HG02610 (cell line): ENCODE measurements at regions not wholly inside any gene's neighbourhood (a gene's known extent, or its start where the extent isn't known, plus 50 kb on each side); places are given as distances from the start of the nearest gene placed in this dataset.

Source experiments
- ATAC-seq: cut with Tn5 transposase; IDR thresholded peaks from one replicate; pipeline ENCODE4 v1.9.1; 2021; ENCODE audit warnings: mild to moderate bottlenecking, moderate library complexity; ENCODE audit not compliant: unreplicated experiment

DNA sequence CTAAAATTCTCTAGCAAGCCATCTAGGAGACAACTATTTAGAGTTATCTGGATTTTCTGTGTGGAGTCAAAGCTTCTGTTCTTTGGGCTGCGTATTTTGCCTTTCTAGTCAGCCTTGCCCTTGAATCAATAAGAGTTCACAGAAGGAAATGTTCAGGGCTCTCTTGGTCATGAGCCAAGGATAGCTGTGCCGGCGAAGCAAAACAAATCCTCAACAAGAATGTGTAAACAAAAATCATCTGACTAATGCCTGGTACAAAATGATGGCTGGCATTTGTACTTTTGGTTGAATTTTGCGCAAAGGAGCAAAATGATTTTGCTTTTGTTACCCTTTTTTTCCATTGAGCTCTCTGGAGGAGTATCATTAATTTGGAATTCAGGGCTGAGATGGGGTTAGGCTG is 171.1 kb downstream of the DACT1 start:
- no peak for ATAC-seq

DNA sequence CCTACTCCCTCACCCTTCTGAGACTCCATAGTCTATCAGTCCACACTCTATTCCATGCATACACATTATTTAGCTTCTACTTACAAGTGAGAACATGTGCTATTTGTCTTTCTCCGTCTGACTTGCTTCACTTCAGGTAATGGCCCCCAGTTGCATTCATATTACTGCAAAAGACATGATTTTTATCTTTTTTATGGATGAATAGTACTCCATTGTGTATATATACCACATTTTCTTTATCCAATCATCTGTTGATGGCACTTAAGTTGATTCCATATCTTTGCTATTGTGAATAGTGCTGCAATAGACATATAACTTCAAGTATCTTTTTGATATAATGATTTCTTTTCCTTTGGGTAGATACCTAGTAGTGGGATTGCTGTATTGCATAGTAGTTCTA is 171.8 kb downstream of the DACT1 start:
- ATAC-seq = no peak

DNA sequence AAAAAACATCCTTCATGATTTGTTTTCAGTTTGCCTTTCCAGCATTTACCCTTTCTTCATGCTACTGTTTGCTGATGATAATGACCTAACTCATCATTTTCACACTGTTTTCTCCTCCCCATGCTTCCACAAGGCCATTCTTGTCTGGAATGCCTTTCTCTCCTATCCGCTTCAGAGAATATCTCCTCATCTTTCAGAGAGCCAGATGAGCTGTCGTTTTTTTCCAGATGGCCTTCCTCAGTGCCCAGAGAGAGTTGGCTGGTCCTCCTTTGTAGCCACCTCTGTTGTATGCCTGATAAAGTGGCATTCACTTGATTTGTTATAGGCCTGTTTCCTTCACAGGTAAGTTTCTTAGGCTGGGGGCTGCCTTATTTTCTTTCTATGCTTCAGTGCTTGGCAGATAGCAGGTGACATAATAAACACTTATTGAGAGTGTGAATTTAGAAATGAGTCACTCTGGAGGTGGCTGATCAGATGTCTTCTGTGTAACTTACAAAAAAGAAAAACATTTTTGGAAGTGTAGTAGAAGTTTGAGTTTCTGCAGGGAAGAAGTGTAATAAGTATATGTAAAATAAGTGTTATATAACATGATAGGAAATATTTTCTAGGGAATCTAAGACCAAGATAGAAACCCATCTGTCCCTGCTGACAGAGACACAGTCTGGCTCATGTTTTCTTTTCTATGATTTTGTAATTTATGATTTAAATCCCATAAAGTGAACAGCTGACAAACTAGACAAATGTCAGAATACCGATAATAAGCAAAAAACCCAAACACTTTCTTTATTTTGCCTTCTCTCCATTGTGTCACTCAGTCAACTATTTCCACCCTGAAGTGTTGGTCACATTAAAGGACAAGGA is 174.5 kb downstream of the DACT1 start:
- ATAC-seq = peak; percentile 97

DNA sequence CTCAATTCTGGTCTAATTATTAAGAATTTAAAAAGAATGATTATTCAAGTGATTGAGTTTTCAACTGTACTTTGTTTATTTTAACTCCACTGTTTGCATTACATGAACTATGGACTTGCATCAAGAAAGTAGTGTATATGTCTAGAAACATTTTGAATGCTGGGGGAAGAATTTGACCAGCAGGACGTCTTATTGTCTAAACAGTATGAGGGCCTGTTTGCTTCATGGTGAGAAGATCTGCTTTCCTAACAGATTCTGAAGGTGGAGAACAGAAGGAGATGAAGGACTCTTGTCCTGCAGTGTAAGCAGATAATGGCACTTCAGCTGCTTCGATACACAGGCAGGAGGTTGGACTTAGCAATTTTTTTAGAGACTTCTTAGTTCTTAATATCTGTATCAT is 176.0 kb downstream of the DACT1 start:
- no peak for ATAC-seq

DNA sequence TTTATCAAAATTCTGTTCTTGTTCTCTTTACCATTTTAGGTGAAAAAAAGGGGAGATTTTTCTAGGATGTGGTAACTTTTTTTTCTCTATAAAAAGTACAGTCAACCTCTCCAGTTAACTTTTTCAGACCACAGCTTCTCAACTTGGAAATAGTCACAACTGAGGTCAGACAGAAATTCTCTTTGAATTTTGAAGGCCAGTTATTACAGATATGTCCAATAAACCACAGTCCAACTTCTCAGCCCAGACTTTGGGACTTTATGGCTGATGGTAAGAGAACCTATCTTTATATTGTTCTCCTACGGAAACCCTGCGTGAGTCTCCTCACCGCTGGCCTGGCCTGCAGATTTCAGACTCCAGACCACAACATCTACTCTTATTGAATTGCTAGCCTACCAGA is 176.7 kb downstream of the DACT1 start:
- ATAC-seq = no peak

DNA sequence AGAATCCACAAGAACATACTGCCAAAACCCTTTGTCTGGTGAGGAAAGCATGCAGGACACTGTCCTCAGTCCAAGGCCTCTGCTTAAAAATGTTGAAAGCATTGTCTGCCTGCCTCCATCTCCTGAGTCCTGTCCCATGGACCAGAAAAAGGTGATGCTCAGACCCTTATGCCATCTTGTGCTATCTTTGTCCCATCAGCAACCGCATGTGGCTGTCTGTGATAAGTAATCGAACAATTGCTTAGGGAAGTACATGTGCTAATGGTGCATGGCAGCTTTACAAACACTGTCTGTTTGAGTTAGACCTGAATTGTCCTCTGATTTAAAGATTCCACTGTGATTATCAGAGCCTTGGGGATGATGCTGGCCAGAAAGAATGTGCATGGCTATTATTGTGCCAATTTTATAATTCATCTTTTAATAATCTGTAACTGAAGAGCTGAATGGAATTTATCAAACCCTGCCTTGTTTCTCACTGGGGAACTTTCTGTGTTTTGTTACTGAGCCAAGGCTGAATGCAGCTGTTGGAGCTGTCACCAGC is 177.5 kb downstream of the DACT1 start:
- ATAC-seq = no peak

DNA sequence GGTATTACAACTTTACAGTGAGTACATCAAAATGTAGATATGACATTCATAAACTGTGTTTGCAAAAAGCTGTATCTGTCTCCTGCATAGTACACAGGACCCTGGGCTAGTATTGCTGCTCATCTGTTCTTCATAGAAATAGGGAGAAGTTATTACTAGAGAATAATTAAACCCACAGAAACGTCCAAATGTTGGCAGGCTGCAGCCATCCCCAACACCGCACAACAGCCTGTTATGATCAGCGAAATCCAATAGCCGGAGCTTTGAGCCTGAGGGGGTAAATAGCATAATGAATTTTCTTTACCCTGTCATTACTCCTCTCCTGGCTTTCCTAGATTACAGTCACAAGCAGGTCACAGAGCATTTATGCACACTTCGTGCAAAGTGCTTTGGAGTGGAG is 178.0 kb downstream of the DACT1 start:
- ATAC-seq = no peak

DNA sequence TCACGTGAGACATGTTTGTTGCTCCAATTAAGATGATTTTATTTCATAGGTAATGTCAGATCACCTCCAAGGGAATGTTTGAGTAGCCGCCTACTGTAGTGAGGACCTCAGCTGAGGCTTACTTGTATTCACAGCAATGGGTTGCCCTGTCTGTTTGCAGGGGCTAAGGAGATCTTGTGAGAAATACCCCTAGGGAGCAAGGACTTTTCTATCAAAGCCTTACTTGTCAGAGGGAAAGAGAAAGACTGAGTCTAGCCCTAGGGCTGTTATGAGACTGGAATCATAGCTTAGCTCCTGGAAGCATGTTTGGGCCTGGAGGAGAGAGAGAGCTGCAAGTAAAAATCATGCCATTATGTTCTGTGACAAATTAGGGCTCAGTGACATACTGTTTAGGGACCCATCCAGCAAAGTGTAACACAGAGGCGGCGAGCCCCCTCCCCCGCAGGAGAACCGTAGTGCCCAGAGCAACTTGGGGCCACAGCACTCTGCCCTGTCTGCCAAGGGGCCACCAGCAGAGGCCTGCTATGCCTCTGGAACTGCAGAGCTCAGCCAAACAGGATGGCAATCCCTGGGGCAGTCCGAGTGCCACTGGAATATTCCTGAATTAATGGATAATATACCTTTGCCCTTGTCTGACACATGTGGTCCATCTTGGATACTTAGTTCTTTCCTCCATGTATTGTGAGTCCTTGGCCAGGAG is 178.8 kb downstream of the DACT1 start:
- no peak for ATAC-seq

DNA sequence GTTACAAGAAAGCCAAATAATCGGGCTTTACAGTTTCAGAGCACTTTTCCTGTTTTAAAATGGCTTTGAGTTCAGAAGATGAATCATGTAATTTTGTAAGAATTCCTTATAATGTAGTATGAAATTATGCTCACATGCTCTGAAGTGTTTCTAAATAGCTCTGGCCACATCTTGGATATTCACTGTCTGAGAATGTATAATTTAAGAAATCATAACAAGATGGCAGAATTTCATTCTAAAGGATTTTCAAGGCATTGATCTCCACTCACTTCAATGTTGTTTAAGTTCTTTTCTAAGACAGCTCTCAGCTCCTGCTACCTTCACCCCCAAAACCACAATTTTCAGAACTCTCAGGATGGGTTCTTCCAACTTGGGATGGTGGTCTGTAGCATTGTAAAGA is 180.1 kb downstream of the DACT1 start:
- ATAC-seq = no peak

DNA sequence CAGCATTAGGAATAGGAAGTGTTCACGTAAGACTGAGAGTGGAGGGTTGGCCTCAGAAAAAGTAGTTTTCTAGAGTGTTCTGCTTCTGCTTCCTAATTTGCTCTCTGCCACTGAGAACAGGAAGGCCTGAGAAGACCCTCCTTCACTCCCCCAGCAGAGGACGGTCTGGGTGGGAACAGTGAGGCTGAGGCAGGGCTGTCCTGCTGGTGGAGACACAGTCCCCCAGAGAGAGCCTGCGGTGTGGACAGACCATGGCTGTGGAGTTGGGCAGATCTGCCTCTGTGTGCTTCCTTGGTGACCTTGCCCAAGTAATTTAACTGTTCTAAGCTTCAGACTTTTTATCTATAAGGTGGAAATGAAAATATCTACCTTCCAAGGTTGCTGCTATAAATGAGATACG is 182.3 kb downstream of the DACT1 start:
- no peak for ATAC-seq

DNA sequence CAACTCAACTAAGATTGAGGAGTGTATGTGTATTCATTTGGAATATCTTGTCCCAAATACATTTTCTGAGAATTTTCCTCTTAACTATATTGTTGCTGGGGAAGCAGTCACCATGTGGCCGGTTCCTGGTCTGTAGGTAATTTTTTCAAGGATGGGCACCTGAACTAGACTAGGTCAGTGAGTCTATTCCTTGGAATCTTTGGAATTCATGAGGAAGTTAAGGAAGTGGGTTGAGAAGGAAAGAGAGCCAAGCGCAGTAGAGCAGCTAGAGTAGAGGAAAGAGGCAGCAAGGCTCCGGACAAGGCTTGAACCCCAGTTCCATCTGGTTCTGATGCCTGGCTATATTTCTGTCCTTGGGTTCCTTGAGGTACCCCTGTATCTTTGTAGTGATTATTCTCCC is 183.7 kb downstream of the DACT1 start:
- ATAC-seq = no peak

DNA sequence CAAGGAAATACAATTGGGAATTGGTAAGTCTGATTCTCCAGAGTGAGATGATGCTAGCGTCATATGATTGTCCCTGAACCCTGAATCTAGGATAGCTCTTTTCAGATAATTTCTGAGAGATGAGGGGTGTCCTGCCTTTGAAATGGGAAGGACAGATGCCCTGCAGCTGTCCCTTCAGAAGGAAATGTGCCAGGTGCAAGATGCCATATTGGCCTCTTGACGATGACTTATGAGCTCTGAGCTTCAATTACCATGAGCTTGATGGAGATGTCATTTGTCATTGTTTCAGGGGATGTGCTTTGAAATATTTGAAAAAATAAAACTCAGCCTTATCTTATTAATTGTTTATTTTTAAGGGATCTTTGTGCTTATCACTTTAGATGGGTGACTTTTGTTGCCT is 185.1 kb downstream of the DACT1 start:
- no peak for ATAC-seq

DNA sequence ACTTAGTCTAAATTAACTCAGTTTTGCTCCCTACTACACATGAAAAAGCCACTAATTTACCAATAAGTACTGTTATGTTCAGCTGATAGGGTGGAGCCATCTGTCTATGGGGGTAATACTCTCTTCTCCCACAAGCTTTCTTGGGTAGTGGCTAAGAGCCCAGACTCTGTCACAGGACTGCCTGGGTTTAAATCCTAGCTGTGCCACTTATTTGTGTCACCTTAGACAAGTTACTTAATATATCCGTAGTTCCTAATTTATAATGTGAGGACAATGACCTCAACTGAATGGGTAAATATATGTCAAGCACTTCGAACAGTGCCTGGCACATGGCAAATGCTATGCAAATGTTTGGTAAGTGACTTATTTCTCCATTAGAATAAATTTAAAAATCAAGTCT is 185.6 kb downstream of the DACT1 start:
- no peak for ATAC-seq

DNA sequence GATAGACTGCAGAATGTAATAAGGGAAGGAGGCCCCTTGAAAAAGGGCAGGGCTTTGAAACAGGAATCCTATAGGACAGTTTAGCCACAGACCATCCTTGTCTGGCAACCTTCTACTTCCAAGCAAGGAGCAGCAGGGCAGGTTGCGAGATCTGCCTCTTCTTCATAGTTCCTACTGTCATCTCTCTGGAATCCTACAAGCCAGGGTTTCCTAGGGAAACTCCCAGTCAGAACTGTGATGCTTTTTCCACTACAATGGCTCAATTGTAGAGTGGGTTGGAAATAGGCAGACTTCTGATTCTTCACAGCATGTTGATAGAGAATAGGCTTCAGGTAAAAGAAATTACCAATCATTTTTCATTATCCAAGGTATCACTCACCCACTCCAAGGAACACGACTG is 186.3 kb downstream of the DACT1 start:
- no peak for ATAC-seq

DNA sequence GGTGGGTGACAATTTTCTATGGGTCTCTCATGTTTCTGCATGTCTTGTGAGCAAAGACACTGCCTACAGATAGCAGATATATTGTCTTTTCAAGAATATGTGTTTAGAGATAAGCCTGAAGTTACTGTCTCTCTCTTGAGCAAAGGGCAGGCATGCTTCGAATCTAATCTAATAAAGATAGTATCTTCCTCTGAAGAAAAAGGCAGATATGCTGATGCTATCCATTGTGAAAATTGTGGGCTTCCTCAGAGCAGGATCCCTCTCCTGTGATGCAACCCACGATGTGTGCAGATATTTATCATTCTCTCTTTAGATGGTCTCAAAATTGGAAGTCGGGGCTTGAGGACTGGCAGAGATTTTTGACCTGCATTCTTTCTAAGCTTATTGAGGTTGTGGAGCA is 187.0 kb downstream of the DACT1 start:
- no peak for ATAC-seq

DNA sequence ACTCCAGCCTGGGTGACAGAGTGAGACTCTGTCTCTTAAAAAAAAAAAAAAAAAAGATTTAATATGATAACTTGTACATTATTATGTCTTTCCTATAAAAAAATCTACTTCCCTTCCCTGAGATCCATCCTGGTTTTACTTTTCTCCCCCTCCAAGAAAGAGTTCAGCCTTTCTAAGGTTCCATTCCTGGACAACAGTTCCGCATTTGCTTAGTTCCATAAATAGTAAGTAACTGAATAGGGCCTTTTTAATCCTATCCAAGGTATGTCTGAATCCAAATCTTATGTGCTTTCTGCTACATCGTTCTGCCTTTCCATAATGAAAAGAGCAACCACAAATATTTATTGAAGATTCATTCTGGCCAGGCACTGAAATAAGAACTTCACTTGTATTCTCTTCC is 187.8 kb downstream of the DACT1 start:
- no peak for ATAC-seq

DNA sequence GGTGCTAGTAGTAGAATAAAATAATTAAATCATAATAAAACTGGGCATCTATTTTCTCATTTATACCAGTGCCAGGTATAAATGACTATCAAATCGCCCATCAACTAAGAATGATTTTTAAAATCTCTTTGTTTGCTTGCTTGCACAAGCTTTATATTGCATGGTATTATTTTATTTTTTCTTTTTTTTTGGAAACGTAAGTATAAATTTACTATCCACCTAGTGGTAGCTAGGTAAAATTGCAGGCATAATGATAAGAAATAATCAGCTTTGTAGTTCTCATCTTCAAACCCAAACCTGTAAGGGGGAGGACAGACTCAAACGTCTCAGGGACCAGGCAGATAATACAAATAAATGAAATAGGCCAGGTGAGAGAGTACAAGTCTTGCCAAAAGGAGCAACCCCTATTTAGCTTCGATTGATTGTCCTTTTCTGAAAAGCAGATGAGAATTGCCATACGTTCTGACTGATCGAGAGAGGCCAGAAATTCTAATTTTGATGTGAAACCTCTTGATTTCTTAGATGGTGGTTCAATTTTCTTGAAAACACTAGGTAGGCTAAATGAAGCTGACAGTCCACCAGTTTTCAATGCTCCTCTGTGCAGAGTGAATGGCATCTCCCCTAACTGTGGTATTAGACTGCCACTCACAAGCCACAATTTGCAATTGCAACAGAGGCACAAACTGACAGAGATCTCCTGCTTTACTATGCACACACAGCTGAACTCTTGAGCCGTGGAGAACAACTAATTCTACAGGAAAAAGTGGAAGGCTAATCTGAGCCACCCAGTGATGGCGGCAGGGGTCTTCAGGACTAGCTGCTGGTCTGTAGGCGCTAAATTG is 189.3 kb downstream of the DACT1 start:
- no peak for ATAC-seq

DNA sequence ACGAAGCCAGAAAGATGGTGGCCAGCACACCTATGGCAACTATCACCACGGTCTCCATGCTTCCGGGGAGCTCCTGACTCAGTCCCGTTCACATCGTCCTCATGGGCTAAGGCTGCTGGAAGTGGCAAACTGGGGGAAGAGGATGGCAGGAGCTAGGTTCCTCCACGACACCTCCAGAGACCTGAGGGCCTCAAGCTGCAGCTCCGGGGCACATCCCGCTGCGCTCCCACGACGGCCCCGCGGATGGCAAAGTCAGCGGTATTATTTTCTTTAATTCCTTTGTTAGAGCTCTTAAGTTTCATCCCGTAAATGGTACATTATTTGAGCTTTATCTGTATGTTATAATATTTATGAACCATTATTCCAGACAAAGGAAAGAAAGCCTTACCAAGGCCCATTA is 190.5 kb downstream of the DACT1 start:
- ATAC-seq = no peak

DNA sequence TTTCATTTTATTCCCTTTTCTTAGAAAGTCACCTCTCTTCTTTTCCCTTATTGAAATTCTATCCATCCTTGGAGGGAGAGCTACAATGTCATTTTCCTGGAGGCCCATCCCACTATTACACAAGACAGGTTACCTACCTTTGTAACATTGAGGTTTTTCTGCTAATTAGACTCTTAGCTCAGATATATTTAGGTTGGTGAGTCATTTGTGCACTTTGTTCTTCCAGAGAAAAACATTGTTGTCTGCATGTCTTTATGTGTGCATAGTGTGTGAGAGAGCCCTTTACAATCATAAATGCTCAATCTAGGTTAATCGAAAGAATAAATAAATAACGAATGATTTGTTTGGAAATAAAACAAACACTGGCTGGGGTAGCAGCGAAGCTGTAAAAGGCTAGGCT is 191.8 kb downstream of the DACT1 start:
- no peak for ATAC-seq

DNA sequence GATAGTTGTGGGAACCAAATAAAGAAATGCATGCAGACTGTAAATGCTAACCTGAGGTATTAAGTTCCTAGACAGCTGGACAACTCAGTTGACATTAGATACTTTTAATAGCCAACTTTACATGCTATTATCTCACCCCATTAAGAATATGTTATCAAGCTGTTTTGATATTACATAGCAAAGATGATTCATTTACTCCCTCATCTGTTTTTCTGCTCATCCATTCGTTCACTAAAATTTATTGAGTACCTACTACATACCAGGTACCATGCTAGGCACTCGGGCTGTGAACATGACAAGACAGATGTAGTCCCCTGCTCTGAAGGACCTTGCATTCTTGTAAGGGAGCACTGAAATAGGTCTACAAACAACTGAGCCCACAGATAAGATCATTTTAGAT is 192.4 kb downstream of the DACT1 start:
- no peak for ATAC-seq

DNA sequence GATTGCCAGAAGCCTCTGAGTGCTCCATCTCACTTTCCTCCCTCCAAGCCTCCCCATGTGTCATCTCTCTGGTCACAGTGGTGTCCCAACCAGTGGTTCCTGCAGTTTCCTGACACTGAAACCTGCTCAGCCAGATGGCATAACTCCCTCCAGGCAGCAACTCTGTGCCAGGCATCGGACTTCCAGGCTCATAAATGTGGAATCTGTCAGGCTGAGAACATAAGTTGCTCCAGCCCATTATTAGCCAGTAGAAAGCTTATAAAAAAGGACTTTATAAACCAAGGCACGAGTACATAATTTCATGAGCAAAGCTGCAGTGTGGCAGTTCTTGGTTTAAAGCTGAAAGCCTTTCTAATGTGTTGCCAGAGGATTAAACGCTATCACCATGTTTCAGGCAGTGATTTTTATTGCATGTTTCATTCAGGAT is 194.3 kb downstream of the DACT1 start:
- ATAC-seq = no peak
